ENCODE measurements at regions not wholly inside any gene's neighbourhood (a gene's known extent, or its start where the extent isn't known, plus 50 kb on each side); places are given as distances from the start of the nearest gene placed in this dataset.

DNA sequence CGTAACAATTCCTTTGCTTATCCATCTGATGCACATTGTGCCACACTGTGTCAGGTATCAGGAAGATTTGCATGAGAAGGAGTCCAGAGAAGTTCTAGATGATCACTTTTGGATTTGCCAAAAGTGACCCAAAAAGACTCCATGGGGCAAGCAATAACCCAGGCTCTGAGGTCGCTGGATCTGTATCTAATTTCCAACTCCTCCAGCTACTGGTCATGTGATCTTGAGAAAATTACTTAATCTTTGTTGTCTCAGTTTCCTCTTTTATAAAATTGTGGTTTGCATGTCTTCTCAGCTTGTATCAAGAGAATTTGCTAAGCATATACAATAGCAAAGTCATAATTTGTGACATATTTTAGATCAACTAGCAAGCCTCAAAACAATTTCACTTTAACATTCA, 61.3 kb upstream of the ITGA4 start:
- no peak for DNase-seq

DNA sequence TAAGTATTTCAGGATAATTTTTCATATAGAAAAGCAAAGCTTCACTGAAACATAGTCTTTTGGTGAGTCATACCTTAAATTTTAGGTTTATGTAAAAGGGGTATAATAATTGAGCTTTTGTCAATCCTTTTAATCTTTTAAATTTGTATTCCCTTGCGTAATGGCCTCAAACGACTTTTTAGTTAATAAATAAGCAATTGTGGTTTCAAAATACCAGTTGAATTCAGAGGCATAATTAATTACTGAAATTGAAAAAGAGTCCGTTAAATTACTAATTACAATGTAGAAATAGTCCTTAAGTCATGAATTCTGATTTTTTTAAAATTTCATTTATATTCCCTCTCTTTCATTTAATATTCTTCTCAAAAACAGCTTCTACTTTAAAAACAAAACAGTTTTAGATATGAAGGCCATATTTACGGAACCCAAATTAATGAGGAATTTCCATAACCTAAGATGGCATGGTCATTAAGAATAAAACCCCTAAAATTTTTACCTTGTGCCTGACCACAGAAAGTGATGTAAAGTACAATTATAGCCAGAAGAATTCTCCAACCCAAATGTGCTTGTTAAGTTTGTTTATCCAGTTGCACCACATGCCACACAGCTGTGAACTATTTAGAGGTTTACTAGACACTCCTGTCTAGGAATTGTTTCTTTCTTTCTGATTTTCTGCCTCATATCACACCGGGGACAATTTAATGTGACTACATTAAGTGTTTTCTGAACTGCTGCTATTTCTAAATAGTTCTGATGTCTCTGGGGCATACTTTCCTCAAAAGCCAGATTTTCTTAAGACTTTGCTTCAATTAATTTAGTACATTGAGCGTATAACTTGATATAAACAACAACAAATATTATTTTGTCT, 60.7 kb upstream of the ITGA4 start:
- DNase-seq: no peak

DNA sequence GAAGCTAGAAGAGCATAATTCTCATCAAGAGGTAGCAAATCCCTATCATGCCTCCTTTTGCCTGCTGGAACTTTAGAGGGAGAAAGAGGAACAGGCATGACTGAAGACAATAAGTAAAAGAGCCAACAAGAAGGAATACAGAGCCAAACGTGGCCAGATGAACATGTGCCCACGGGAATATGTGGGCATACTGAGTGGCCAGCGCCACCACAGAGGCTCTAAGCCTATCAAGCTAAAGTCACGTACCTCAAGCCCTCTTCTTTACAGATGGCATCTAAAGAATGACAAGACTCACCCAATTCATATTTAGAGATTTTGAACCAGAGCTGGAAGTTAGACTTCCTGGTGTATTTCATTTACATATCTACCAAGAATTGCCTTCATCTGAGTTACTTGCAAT, 59.9 kb upstream of the ITGA4 start:
- DNase-seq: no peak

DNA sequence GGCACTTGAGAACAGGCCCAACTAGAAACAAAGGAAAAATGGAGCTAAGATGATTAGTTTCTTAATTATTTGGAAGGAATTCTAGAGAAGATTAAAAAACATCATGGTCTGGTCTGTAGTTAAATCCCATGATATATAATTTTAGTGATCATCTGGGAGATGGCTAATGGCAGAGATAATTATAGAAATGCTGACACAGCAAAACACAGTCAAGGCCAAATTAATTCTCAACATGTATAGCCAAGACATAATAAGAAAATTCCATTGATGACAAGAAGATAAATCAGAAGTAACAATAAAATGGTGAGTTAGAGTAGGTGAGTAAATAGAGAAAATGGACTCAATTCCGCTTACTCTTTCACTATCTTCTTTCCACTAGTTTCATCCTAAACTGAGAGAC, 59.2 kb upstream of the ITGA4 start:
- DNase-seq: no peak

DNA sequence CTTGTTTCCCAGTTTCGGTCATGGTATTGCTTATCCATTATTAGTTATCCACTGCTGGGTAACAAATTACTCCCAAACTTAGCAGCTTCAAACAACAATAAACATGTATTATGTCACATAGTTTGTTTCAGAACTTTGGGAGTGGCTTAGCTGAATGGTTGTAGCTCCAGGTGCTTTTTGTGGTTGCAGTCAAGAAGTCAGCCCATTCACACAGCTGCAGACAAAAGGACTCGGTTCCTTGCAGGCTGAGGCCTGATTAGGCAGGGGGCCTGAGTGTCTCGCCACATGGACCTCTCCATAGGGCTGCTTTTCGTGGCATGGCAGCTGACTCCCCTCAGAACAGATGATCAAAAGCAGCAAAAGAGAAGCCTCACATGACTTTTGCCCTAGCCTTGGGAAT, 58.2 kb upstream of the ITGA4 start:
- no peak for DNase-seq

DNA sequence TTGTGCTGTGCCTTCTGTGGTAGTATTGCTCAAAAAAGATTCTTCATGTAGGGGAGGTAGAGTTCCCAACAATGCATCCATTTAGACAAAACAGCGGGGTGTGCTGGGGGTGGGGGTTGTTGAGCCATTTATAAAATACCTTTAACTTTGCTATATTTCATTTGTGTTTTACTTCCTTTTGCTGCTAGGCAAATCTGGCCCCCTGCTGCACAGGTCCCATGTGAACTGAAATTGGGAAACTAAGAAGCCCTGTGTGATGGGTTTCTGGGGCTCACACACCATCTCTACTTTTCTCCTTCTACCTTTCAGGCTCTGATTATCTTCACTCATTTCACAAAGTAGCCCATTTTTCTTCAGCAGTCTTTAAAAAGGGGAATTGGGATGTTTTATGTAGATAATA, 52.7 kb upstream of the ITGA4 start:
- no peak for DNase-seq

DNA sequence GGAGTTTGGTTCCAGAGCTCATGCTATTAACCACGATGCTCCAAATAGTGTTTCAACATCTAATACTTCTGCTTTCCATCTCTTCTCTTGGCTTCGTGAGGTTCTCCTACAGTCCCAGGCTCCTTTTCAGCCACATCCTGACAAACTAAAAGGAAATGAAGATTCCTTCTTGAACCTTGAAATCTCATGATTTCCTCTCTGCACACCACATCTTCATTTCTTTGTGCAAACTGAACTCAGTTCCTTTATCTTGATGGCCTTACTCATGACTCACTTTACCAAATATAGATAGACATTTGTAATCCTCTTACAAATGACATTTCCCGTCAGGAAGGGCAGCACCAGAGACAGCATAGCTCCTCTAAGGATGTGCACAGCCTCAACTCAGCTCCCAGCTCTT, 50.0 kb upstream of the ITGA4 start:
- no peak for DNase-seq

All from stimulated activated naive CD4-positive, alpha-beta T cell treated with Interleukin-2 at 50 U/mL for 16 hours (primary cell).